ENCODE measurements at regions not wholly inside any gene's neighbourhood (a gene's known extent, or its start where the extent isn't known, plus 50 kb on each side); places are given as distances from the start of the nearest gene placed in this dataset.
"Not testable (repeated sequence)": the region's sequence is repeated elsewhere in the genome, so short reads cannot be mapped to it uniquely, and the experiment has no call there.

DNA sequence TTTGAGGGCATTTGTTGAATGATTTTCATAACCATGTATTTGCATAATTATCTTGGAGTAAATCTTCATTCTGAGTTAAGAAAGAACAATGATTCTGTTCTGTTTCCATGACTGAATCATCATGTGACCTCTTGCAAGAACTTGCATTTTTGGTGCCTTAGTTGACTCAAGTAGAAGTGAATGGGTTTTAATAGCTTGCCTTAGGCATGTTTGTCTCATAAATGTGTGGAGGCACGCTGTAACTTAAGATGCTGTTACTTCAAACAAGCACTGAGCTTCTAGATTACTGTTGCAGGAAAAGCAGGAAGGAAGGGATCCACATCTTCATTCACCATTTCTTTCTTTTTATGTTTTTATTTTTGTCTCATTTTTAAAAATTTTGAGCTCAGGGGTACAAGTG is 875.8 kb downstream of the PRIM2 start:
- POLR2A ChIA-PET; H3K27me3 Mint-ChIP-seq; CTCF ChIA-PET; H3K4me3 Mint-ChIP-seq; H3K36me3 Mint-ChIP-seq; H3K4me1 Mint-ChIP-seq (ENCODE audit: low read depth); DNase-seq; H3K27ac Mint-ChIP-seq; intact Hi-C loops (cut with micrococcal nuclease); H3K9me3 Mint-ChIP-seq: not testable (repeated sequence)

DNA sequence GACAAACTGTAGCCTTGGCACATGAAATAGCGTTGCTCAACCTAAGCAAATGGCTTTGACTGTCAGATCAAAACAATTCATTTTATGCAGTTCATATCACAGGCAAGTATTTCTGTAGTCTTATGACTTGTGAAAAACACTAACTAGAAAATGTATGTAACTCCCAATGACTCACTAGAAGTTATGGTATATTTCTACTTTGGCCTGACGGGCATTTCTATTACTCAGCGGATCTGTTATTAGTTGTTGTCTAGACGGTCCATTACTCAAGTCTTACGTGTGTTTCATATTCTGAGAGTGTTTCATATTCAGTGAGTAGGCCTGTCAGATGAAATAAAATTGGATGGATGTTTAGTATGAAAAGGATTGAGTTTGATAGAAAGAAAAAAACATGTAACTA is 880.9 kb downstream of the PRIM2 start:
- Mint-ChIP-seq H3K27ac (no peak overlapping the region), H3K9me3 (peaks cover 2% of the 10 kb centered on the region), H3K4me1 (ENCODE audit: low read depth) (no peaks in the 10 kb centered on the region), H3K27me3 (no peaks in the 10 kb centered on the region), H3K36me3 (no peaks in the 10 kb centered on the region), H3K4me3 (no peak overlapping the region)
- ChIA-PET CTCF (no interaction called here), POLR2A (no interaction called here)
- intact Hi-C loops (cut with micrococcal nuclease): no loop called here
- DNase-seq: no peak

GRCh38 chr6:58237124-58237523 is 919.7 kb downstream of the PRIM2 start:
- CTCF ChIA-PET; intact Hi-C loops (cut with micrococcal nuclease); H3K36me3 Mint-ChIP-seq; DNase-seq; POLR2A ChIA-PET; H3K27ac Mint-ChIP-seq; H3K27me3 Mint-ChIP-seq; H3K4me1 Mint-ChIP-seq (ENCODE audit: low read depth); H3K4me3 Mint-ChIP-seq: not testable (repeated sequence)
- peaks cover 11% of the 10 kb centered on the region for H3K9me3 Mint-ChIP-seq

DNA sequence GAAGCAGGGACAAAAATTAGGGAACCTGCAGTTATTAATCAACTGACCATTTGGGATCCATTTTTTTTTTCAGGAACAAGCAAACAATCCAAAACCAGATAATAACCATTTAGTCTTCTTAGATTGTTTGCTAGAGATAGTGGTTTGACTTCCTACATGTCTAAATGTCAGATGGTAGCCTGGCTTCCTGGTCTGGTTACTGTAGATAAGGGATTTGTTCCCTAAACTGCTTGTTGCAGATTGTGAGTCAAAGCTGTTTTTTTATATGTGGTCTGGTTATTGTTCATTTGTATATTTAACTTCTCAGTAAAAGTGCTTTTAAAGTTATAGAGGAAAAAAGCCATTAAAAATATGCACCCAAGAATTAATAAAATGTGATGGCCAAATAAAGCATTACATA is 921.0 kb downstream of the PRIM2 start:
- POLR2A ChIA-PET; H3K27me3 Mint-ChIP-seq; H3K4me1 Mint-ChIP-seq (ENCODE audit: low read depth); H3K9me3 Mint-ChIP-seq; DNase-seq; H3K4me3 Mint-ChIP-seq; intact Hi-C loops (cut with micrococcal nuclease); CTCF ChIA-PET; H3K36me3 Mint-ChIP-seq; H3K27ac Mint-ChIP-seq: not testable (repeated sequence)

- H3K4me3 Mint-ChIP-seq; H3K36me3 Mint-ChIP-seq; DNase-seq; H3K27me3 Mint-ChIP-seq; H3K4me1 Mint-ChIP-seq (ENCODE audit: low read depth); intact Hi-C loops (cut with micrococcal nuclease); H3K27ac Mint-ChIP-seq; H3K9me3 Mint-ChIP-seq; CTCF ChIA-PET; POLR2A ChIA-PET: not testable (repeated sequence)
Observed at GRCh38 chr6:58257625-58258024, 940.2 kb downstream of the PRIM2 start.

GRCh38 chr6:58290177-58290576 is 972.7 kb downstream of the PRIM2 start:
- DNase-seq: no peak
- H3K27ac Mint-ChIP-seq: no peak overlapping the region
- no peaks in the 10 kb centered on the region for H3K36me3 Mint-ChIP-seq
- no peaks in the 10 kb centered on the region for H3K27me3 Mint-ChIP-seq
- H3K4me3 Mint-ChIP-seq: no peak overlapping the region
- ChIA-PET CTCF (no interaction called here), POLR2A (no interaction called here)
- peaks cover 2% of the 10 kb centered on the region for H3K9me3 Mint-ChIP-seq
- no peaks in the 10 kb centered on the region for H3K4me1 Mint-ChIP-seq (ENCODE audit: low read depth)
- intact Hi-C loops (cut with micrococcal nuclease): no loop called here

DNA sequence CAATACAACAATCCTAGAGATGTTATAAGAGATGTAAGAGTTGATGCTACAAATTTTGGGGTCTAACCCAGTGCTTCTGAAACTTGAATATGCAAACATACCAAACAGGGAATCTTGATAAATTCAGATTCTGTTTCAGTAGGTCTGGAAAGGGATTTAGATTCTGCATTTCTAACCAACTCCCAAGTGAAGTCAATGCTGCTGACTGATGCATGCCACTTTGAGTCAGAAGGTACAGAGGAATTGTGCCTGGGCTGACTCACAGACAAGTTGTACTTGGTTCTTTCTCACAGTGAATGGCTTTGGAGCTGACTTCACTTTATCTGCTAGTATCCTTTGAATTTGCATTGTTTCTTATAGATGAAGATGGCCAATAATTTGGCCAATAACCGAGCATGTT is 973.9 kb downstream of the PRIM2 start:
- CTCF ChIA-PET; H3K9me3 Mint-ChIP-seq; POLR2A ChIA-PET; H3K27me3 Mint-ChIP-seq; H3K4me3 Mint-ChIP-seq; intact Hi-C loops (cut with micrococcal nuclease); H3K36me3 Mint-ChIP-seq; DNase-seq; H3K27ac Mint-ChIP-seq; H3K4me1 Mint-ChIP-seq (ENCODE audit: low read depth): not testable (repeated sequence)

DNA sequence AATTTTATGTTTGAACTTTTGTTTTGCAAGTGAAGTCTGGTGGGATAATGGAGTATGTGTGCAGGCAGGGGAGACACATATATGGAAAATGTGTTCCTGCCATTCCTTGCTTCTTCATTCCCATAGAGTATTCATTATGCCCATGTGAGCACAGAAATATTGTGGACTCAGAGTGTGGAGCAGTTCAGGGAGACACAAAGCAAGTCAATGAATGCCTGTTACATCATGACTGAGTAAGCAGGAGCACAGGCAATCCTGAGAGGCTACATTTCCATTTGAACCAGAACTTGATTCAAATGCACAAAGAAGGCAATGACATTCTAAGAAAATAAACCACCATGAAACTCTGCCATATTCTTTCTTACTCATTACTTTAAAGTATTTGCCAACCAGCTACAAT is 990.5 kb downstream of the PRIM2 start:
- H3K36me3 Mint-ChIP-seq; intact Hi-C loops (cut with micrococcal nuclease); H3K27ac Mint-ChIP-seq; H3K27me3 Mint-ChIP-seq; DNase-seq; POLR2A ChIA-PET; CTCF ChIA-PET; H3K4me1 Mint-ChIP-seq (ENCODE audit: low read depth); H3K9me3 Mint-ChIP-seq; H3K4me3 Mint-ChIP-seq: not testable (repeated sequence)

DNA sequence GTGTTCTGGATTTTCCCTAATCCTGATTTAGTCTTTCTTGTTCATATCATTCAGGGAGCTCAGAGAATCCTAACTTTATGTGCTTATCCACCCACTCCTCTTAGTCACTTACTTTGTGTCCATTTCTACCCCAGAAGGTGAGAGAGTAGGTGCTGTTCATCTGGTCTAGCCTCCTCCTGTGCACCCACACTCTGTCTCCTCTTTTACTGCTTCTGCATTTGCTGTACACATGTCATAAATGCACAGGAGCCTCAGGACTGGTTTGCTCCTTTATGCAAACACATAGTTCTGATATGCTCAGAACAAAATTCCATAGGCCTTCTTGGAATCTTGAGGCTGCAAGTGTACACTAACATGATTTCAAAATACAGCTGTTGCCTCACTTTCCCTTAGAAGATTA is 1014.7 kb downstream of the PRIM2 start:
- intact Hi-C loops (cut with micrococcal nuclease); DNase-seq; CTCF ChIA-PET; H3K4me1 Mint-ChIP-seq (ENCODE audit: low read depth); POLR2A ChIA-PET; H3K4me3 Mint-ChIP-seq; H3K27me3 Mint-ChIP-seq; H3K9me3 Mint-ChIP-seq; H3K36me3 Mint-ChIP-seq; H3K27ac Mint-ChIP-seq: not testable (repeated sequence)

DNA sequence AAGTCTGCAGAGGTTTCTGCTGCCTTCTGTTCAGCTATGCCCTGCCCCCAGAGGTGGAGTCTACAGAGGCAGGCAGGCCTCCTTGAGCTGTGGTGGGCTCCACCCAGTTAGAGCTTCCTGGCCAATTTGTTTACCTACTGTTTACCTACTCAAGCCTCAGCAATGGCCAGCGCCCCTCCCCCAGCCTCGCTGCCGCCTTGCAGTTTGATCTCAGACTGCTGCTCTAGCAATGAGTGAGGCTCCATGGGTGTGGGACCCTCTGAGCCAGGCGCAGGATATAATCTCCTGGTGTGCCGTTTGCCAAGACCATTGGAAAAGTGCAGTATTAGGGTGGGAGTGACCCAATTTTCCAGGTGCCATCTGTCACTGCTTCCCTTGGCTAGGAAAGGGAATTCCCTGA is 1024.9 kb downstream of the PRIM2 start:
- CTCF ChIA-PET; H3K4me1 Mint-ChIP-seq (ENCODE audit: low read depth); intact Hi-C loops (cut with micrococcal nuclease); H3K27ac Mint-ChIP-seq; H3K27me3 Mint-ChIP-seq; H3K36me3 Mint-ChIP-seq; DNase-seq; H3K4me3 Mint-ChIP-seq; POLR2A ChIA-PET; H3K9me3 Mint-ChIP-seq: not testable (repeated sequence)

GRCh38 chr6:58347534-58347933 is 1030.1 kb downstream of the PRIM2 start:
- CTCF ChIA-PET; H3K36me3 Mint-ChIP-seq; H3K9me3 Mint-ChIP-seq; H3K27ac Mint-ChIP-seq; H3K4me3 Mint-ChIP-seq; H3K4me1 Mint-ChIP-seq (ENCODE audit: low read depth); DNase-seq; POLR2A ChIA-PET; intact Hi-C loops (cut with micrococcal nuclease); H3K27me3 Mint-ChIP-seq: not testable (repeated sequence)

- H3K4me3 Mint-ChIP-seq; H3K27ac Mint-ChIP-seq; H3K27me3 Mint-ChIP-seq; H3K9me3 Mint-ChIP-seq; POLR2A ChIA-PET; CTCF ChIA-PET; H3K36me3 Mint-ChIP-seq; H3K4me1 Mint-ChIP-seq (ENCODE audit: low read depth); DNase-seq; intact Hi-C loops (cut with micrococcal nuclease): not testable (repeated sequence)
Observed at GRCh38 chr6:58351619-58352018, 1034.2 kb downstream of the PRIM2 start.

DNA sequence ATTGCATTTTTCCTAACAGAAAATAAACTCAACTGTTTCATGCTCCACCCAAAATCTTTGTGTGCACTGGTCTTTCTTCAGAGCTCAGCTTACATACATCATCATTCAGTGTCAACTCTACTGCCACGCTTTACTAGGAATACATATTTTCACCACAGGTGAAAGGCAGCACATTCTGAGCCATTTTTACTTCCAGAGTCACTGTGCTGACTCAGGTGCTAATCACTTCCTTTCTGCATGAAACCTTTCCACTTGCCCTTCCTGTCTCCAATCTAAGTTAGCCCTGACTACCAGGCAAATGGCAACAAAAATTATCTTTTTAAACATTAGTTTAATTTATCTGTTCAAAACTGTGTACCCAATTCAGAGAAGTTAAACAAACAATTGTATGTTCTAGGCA is 1041.0 kb downstream of the PRIM2 start:
- H3K27ac Mint-ChIP-seq; H3K9me3 Mint-ChIP-seq; H3K4me3 Mint-ChIP-seq; H3K27me3 Mint-ChIP-seq; intact Hi-C loops (cut with micrococcal nuclease); H3K36me3 Mint-ChIP-seq; POLR2A ChIA-PET; H3K4me1 Mint-ChIP-seq (ENCODE audit: low read depth); CTCF ChIA-PET; DNase-seq: not testable (repeated sequence)

- H3K4me1 Mint-ChIP-seq (ENCODE audit: low read depth); intact Hi-C loops (cut with micrococcal nuclease): not testable (repeated sequence)
Observed at GRCh38 chr6:58365856-58366255, 1048.4 kb downstream of the PRIM2 start.

More at GRCh38 chr6:58365856-58366255, 1048.4 kb downstream of the PRIM2 start:
- H3K9me3 Mint-ChIP-seq, CTCF ChIA-PET, H3K27me3 Mint-ChIP-seq, POLR2A ChIA-PET, H3K36me3 Mint-ChIP-seq, DNase-seq, H3K4me3 Mint-ChIP-seq, H3K27ac Mint-ChIP-seq: not testable (repeated sequence)

Data from activated CD4-positive, alpha-beta memory T cell treated with anti-CD3 and anti-CD28 coated beads for 36 hours (primary cell).